Glomerular visceral epithelial cell (primary cell): ENCODE measurements at regions not wholly inside any gene's neighbourhood (a gene's known extent, or its start where the extent isn't known, plus 50 kb on each side); places are given as distances from the start of the nearest gene placed in this dataset.

ENCODE experiments used
- DNase-seq: peaks from one replicate; pipeline ENCODE4 v3.0.0-alpha.2; 2016; ENCODE audit errors: extremely low spot score

- no peak for DNase-seq
Observed at GRCh38 chr9:4921449-4921848, 63.6 kb upstream of the JAK2 start.

GRCh38 chr9:4922101-4922500, 63.0 kb upstream of the JAK2 start:
- DNase-seq: no peak

DNA sequence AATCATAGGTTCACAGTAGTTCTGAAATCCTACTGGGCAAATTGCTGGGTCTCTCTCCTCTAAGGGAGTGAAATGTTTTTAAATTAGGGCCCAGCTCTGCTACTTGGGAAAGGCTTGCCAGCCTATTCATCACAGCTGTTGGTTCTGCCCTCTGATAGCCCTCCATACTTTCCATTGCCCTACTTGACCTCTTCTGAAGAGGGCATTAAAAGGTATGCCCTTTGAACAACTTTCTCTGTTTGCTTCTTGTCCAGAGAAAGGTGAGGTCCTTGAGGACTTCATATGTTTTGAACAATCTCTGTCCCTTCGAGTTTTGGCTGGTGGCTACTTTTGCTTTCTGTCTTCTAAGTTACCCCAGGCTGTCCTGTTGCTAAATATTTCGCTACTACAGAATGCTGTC, 62.3 kb upstream of the JAK2 start:
- DNase-seq: no peak

GRCh38 chr9:4923141-4923540, 61.9 kb upstream of the JAK2 start:
- no peak for DNase-seq

DNA sequence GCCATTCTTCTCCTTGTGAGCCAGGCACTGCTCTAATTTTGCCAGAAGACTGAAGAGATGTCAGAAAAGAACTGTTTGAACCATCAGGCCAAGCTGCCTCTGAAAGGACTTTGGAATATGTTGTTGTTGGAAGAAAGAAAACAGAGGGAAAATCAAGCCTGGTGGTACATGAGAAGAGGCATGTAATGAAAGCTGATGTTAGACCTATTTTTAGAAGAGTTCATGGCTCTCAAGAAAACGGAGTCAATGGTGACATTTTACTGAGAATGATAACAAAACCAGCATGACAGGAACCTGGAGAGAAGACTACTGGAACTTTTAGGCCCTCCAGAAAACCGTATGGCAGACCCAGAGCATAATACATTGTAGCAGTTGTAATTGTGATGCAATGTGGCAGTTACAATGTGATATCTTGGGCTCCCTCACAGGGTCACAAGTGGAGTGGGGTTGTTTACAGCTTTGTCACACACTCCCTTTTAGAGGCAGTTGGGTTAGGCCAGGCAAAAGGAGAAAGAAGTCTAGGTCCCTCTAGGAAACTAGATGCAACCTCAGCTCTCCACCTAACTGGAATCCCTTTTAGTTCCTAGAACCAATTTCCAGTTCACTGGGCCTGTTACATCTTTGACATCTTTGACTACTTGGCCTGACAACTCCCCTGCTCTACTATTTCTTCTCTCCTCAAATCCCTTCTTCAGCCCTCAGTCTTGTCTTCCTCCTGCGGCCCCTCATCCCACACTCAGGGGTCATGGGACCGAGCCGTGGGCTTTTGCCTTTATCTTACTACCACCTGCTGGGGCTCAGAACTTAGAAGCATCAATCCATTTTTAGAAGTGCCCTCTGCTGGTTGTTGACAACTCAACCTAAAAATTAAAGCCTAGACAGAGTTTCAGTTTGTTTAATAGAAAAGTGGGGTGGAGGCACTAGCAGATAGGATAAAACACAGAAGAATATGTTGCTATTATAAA, 61.2 kb upstream of the JAK2 start:
- DNase-seq: peak; percentile 25

DNA sequence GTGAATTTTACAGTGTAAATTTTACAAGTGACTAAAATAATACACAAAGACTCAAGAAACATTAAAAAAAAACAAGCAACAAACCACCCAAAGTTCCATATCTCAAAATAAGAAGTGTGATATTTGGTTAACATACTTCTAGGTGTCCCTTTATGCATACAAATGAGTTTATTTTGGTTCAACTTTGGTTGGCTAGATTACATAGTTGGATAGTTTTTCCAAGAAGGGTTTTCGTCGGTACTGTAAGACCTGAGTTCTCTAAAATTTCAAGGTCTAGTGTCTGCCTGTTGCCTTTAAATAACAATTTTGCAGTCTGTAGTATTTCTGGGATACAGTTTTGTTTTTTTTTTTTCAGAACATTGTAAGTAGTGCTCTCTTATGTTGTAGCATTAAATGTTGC, 58.8 kb upstream of the JAK2 start:
- DNase-seq: no peak

DNA sequence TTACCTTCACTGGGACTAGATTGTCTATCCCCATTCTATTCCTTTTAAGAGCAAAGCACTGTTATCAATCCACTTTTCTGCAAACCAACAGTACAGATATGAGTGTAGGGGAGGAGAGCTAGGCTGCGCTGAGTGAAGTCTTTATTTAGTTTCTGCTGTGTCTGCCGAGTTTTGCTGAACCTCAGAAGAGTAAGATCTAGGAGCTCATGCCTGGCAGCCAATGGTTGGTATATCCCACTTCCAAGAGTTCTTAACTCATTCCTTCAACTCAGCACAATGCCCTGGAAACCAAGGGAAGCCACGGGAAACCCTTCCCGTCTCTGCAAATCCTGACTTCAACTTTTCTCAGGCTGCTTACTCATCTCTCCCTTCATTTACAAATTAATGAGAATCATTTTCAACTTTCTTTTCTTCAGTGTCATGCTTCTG, 58.0 kb upstream of the JAK2 start:
- no peak for DNase-seq

GRCh38 chr9:4927701-4928100, 57.4 kb upstream of the JAK2 start:
- DNase-seq: no peak

DNA sequence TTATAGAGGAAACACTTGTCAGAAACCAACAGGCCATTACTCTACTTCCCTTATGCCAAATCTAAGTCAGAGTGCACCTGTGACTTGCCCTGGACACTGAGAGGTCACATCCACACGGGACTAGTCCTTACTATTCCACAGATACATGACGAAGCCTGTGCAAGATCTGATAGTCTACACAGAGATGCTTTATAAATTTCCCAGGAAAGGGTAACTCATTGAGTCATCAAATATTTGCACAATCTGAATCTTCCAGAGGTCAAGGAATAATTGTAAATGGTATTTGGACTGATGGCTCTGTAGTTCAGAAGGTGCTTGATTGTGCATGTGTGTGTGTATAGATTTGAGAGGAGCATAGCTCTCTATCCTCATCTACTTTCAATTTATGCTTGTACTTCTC, 55.2 kb upstream of the JAK2 start:
- no peak for DNase-seq

- no peak for DNase-seq
Observed at GRCh38 chr9:4932681-4933080, 52.4 kb upstream of the JAK2 start.

- no peak for DNase-seq
Observed at GRCh38 chr9:4933177-4933576, 51.9 kb upstream of the JAK2 start.

DNA sequence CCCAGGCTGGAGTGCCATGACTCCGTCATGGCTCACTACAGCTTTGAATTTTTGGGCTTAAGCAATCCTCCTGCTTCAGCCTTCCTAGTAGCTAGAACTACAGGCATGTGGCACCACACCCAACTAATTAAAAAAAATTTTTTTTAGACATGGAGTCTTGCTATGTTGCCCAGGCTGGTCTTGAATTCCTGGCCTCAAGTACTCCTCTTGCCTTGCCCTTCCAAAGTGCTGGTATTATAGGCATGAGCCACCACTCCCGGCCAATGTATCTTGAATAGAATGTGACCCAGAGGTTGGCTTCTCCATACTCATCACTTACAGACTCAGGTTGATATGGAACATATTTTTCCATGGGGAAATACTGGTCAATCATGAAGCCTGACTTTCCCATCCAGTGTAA, 51.2 kb upstream of the JAK2 start:
- no peak for DNase-seq

- no peak for DNase-seq
Observed at GRCh38 chr9:4935001-4935672, 49.9 kb upstream of the JAK2 start.
